HCT116 (cell line): ENCODE measurements at regions not wholly inside any gene's neighbourhood (a gene's known extent, or its start where the extent isn't known, plus 50 kb on each side); places are given as distances from the start of the nearest gene placed in this dataset.

Experiments
- ATAC-seq: fragments of 200-7000 bp; cut with Tn5 transposase; 2 replicates; pipeline ENCODE4 v1.9.1; 2020; ENCODE audit warnings: mild to moderate bottlenecking, moderate library complexity
- BruUV-seq: library from RNA; stranded (reverse); fragments of 400-500 nt; replicated peaks from 2 replicates; lab custom pipeline; 2021; lab: Mats Ljungman, UMichigan
- CTCF ChIA-PET: fragments of 300-600 bp; sonication (Branson Sonifier 250); formaldehyde crosslinking; loops from one replicate; lab custom pipeline; 2021; ENCODE audit warnings: antibody characterized with exemption; lab: Charles Lee
- POLR2A ChIA-PET: fragments of 300-600, 350-600 bp; sonication (Branson Sonifier 250); formaldehyde crosslinking; loops from one replicate; lab custom pipeline; 2021; ENCODE audit warnings: antibody characterized with exemption; lab: Charles Lee
- RAD21 ChIA-PET, 2 experiments: fragments of 300-600 bp; sonication (Branson Sonifier 250); formaldehyde crosslinking; loops; one replicate each; lab custom pipeline; 2023; ENCODE audit warnings: low total read pairs in 2 of 2; ENCODE audit not compliant: uncharacterized antibody in 2 of 2, unreplicated experiment in 2 of 2, low non-redundant PET in 1 of 2; lab: Charles Lee
- DNase-seq: peaks from one replicate; pipeline ENCODE4 v3.0.0-alpha.2; 2010; ENCODE audit warnings: low read depth, low spot score
- H2AFZ ChIP-seq: fragments of 200-600 bp; shearing (Covaris generic), sonication (generic); 2 replicates; pipeline ENCODE4 v1.6.1; 2017; ENCODE audit warnings: low read depth, mixed run types, mixed read lengths, antibody characterized with exemption, low read length; ENCODE audit not compliant: poor library complexity, severe bottlenecking
- H3K27ac ChIP-seq: 2 replicates; pipeline ENCODE4 v1.5.1; 2012; ENCODE audit warnings: low read depth, low read length
- H3K27me3 ChIP-seq: fragments of 200-600 bp; sonication (generic); 2 replicates; pipeline ENCODE4 v1.6.1; 2016; ENCODE audit warnings: mixed run types, low read length, mixed read lengths; ENCODE audit not compliant: insufficient read depth
- H3K36me3 ChIP-seq, 2 experiments: fragments of 200-500 bp in 1 of 2; fragments of 200-600 bp in 1 of 2; sonication (Bioruptor generic) in 1 of 2; sonication (generic) in 1 of 2; 2 replicates each; pipeline versions ENCODE4 v1.5.1 to v1.6.1; 2014 to 2016; ENCODE audit warnings: low read length in 2 of 2, inconsistent platforms in 1 of 2, mixed read lengths in 1 of 2, mixed run types in 1 of 2; ENCODE audit not compliant: insufficient read depth in 2 of 2, control insufficient read depth in 1 of 2
- H3K4me1 ChIP-seq, 2 experiments: fragments of 200-600 bp in 1 of 2; sonication (generic) in 1 of 2; 2 replicates each; pipeline versions ENCODE4 v1.5.1 to v1.6.1; 2012 to 2017; ENCODE audit warnings: low read length in 2 of 2, inconsistent platforms in 1 of 2, mild to moderate bottlenecking in 1 of 2, mixed read lengths in 1 of 2, mixed run types in 1 of 2, moderate library complexity in 1 of 2; ENCODE audit not compliant: insufficient read depth in 2 of 2, control insufficient read depth in 1 of 2
- H3K4me2 ChIP-seq: fragments of 200-600 bp; sonication (generic); 2 replicates; pipeline ENCODE4 v1.6.1; 2017; ENCODE audit warnings: mixed run types, low read length, mixed read lengths
- H3K4me3 ChIP-seq, 2 experiments: fragments of 200-600 bp in 1 of 2; sonication (generic) in 1 of 2; replicated peaks in 1 of 2; 2 replicates each; pipeline ENCODE4 v1.5.1; 2011 to 2016; ENCODE audit warnings: low read length in 2 of 2, control low read depth in 1 of 2, low read depth in 1 of 2, mild to moderate bottlenecking in 1 of 2, mixed read lengths in 1 of 2, mixed run types in 1 of 2
- H3K79me2 ChIP-seq: fragments of 200-600 bp; sonication (generic); 2 replicates; pipeline ENCODE4 v1.6.1; 2017; ENCODE audit warnings: mild to moderate bottlenecking, mixed run types, low read length, moderate library complexity, mixed read lengths; ENCODE audit not compliant: insufficient read depth
- H3K9ac ChIP-seq: fragments of 200-600 bp; sonication (generic); 2 replicates; pipeline ENCODE4 v1.6.1; 2016; ENCODE audit warnings: low read length, mixed read lengths
- H3K9me2 ChIP-seq: fragments of 200-600 bp; sonication (generic), shearing (Covaris generic); 2 replicates; pipeline ENCODE4 v1.6.1; 2017; ENCODE audit warnings: mixed run types, mild to moderate bottlenecking, moderate library complexity; ENCODE audit not compliant: insufficient read depth
- H3K9me3 ChIP-seq, 2 experiments: fragments of 200-500 bp in 1 of 2; fragments of 200-600 bp in 1 of 2; sonication (Bioruptor generic) in 1 of 2; sonication (generic) in 1 of 2; 2 replicates each; pipeline ENCODE4 v1.6.1; 2014 to 2017; ENCODE audit warnings: low read length in 2 of 2, mixed read lengths in 2 of 2, inconsistent platforms in 1 of 2, low read depth in 1 of 2, mild to moderate bottlenecking in 1 of 2, mixed run types in 1 of 2, moderate library complexity in 1 of 2; ENCODE audit not compliant: control insufficient read depth in 1 of 2, insufficient read depth in 1 of 2
- H4K20me1 ChIP-seq: fragments of 200-600 bp; sonication (generic), shearing (Covaris generic); 2 replicates; pipeline ENCODE4 v1.6.1; 2017; ENCODE audit warnings: mixed run types, mild to moderate bottlenecking, moderate library complexity; ENCODE audit not compliant: insufficient read depth
- CBX3 ChIP-seq: IDR thresholded peaks from 2 replicates; pipeline ENCODE4 v1.6.1; 2012; ENCODE audit warnings: low read depth
- CEBPB ChIP-seq: IDR thresholded peaks from 2 replicates; pipeline ENCODE4 v1.6.1; 2012; ENCODE audit warnings: low read depth
- EZH2 ChIP-seq: fragments of 200-600 bp; sonication (generic); IDR thresholded peaks from 2 replicates; pipeline ENCODE4 v1.6.1; 2017; ENCODE audit warnings: antibody characterized with exemption, mixed run types
- JUND ChIP-seq: IDR thresholded peaks from 2 replicates; pipeline ENCODE4 v1.6.1; 2012
- POLR2A ChIP-seq: IDR thresholded peaks from 2 replicates; pipeline ENCODE4 v1.7.0; 2011; ENCODE audit warnings: borderline replicate concordance; ENCODE audit not compliant: insufficient read depth, insufficient read length; ENCODE audit errors: extremely low read depth
- SIN3A ChIP-seq: IDR thresholded peaks from 2 replicates; pipeline ENCODE4 v1.6.1; 2012; ENCODE audit warnings: low read depth
- SRF ChIP-seq: IDR thresholded peaks from 2 replicates; pipeline ENCODE4 v1.6.1; 2012; ENCODE audit warnings: low read depth
- TCF7L2 ChIP-seq: IDR thresholded peaks from 2 replicates; pipeline ENCODE4 v1.7.0; 2011; ENCODE audit warnings: borderline replicate concordance, inconsistent platforms; ENCODE audit not compliant: insufficient read depth, insufficient read length; ENCODE audit errors: extremely low read depth
- YY1 ChIP-seq: IDR thresholded peaks from 2 replicates; pipeline ENCODE4 v1.6.1; 2011; ENCODE audit warnings: low read length, low read depth, moderate library complexity, mild to moderate bottlenecking; ENCODE audit not compliant: insufficient replicate concordance; ENCODE audit errors: extremely low read depth
- ZNF274 ChIP-seq: fragments of 200-500 bp; sonication (Bioruptor generic); IDR thresholded peaks from 2 replicates; pipeline ENCODE4 v1.6.1; 2014; ENCODE audit warnings: mild to moderate bottlenecking, low read depth, low read length, inconsistent platforms
- intact Hi-C: fragments of 100-400 bp; cut with micrococcal nuclease; formaldehyde crosslinking; loops from 2 replicates; pipeline ENCODE4 v1.10.0; 2022
- TF ChIP-seq, protein P1 (sequence below): IDR thresholded peaks from 2 replicates; pipeline ENCODE4 v1.6.1; 2012; ENCODE audit warnings: low read depth
- TF ChIP-seq, protein P2 (sequence below): IDR thresholded peaks from 2 replicates; pipeline ENCODE4 v1.6.1; 2011; ENCODE audit warnings: mild to moderate bottlenecking, low read length, moderate library complexity; ENCODE audit not compliant: insufficient replicate concordance; ENCODE audit errors: extremely low read depth
- TF ChIP-seq, protein P3 (sequence below): IDR thresholded peaks from 2 replicates; pipeline ENCODE4 v1.6.1; 2012

DNA sequence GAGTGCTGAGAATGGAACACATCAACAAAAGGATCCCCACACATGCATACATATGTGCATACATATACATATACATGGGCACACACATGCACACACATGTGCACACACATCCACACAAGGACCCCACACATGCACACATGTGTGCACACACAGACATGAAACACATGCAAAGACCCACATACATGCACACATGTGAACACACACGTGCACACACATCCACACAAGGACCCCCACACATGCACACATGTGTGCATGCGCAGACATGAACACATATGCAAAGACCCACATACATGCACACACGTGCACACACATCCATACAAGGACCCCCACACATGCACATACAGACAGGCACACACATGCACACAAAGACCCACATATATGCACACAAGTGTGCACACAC lies 104.4 kb upstream of the ADARB2 start (continued):
- TF ChIP-seq JUND (no peak), EZH2 (no peak), POLR2A (no peak), TCF7L2 (no peak)

DNA sequence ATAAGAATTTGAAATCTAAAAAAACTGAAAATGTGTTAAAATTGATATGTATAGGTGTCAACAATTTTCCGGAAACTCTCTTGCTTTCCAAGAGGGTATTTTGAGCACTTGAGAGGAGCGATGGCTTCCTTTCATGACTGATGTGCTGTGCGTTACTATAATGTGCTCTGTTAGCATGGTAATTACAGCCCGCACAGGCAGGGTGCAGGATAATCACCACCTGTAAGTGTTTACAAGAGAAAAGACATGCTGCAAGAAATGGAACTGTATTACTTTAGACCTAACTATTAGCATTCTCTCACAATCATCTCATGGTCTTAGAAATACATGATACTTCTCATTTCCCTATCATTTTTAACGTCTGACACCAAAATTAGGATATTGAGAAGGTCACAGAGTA lies 92.4 kb upstream of the ADARB2 start:
- no peak overlapping the region for H3K4me2 ChIP-seq
- H3K9ac ChIP-seq: no peak overlapping the region
- H3K27me3 ChIP-seq: no peaks in the 10 kb centered on the region
- intact Hi-C loops: no loop called here
- H3K4me1 ChIP-seq: no peaks in the 10 kb centered on the region
- no peaks in the 10 kb centered on the region for H3K79me2 ChIP-seq
- peaks cover 4 to 18% of the 10 kb centered on the region in 2 experiments; a peak in 2 of 4 replicates for H3K9me3 ChIP-seq
- H3K27ac ChIP-seq: no peak overlapping the region
- no peak overlapping the region for H2AFZ ChIP-seq
- H3K4me3 ChIP-seq: no peak overlapping the region
- no peak for ATAC-seq
- no peaks in the 10 kb centered on the region for H3K9me2 ChIP-seq
- no peaks in the 10 kb centered on the region for H3K36me3 ChIP-seq
- no peak for DNase-seq
- no peaks in the 10 kb centered on the region for H4K20me1 ChIP-seq
- ChIA-PET CTCF (no interaction called here), RAD21 (no interaction called here), POLR2A (no interaction called here)
- BruUV-seq: no TSS peak
- TF ChIP-seq CEBPB (no peak), SIN3A (no peak), CBX3 (no peak), EZH2 (no peak), YY1 (no peak), ZNF274 (no peak), SRF (no peak)
- TF ChIP-seq, protein P1, sequence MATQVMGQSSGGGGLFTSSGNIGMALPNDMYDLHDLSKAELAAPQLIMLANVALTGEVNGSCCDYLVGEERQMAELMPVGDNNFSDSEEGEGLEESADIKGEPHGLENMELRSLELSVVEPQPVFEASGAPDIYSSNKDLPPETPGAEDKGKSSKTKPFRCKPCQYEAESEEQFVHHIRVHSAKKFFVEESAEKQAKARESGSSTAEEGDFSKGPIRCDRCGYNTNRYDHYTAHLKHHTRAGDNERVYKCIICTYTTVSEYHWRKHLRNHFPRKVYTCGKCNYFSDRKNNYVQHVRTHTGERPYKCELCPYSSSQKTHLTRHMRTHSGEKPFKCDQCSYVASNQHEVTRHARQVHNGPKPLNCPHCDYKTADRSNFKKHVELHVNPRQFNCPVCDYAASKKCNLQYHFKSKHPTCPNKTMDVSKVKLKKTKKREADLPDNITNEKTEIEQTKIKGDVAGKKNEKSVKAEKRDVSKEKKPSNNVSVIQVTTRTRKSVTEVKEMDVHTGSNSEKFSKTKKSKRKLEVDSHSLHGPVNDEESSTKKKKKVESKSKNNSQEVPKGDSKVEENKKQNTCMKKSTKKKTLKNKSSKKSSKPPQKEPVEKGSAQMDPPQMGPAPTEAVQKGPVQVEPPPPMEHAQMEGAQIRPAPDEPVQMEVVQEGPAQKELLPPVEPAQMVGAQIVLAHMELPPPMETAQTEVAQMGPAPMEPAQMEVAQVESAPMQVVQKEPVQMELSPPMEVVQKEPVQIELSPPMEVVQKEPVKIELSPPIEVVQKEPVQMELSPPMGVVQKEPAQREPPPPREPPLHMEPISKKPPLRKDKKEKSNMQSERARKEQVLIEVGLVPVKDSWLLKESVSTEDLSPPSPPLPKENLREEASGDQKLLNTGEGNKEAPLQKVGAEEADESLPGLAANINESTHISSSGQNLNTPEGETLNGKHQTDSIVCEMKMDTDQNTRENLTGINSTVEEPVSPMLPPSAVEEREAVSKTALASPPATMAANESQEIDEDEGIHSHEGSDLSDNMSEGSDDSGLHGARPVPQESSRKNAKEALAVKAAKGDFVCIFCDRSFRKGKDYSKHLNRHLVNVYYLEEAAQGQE: no peak
- TF ChIP-seq, protein P2, sequence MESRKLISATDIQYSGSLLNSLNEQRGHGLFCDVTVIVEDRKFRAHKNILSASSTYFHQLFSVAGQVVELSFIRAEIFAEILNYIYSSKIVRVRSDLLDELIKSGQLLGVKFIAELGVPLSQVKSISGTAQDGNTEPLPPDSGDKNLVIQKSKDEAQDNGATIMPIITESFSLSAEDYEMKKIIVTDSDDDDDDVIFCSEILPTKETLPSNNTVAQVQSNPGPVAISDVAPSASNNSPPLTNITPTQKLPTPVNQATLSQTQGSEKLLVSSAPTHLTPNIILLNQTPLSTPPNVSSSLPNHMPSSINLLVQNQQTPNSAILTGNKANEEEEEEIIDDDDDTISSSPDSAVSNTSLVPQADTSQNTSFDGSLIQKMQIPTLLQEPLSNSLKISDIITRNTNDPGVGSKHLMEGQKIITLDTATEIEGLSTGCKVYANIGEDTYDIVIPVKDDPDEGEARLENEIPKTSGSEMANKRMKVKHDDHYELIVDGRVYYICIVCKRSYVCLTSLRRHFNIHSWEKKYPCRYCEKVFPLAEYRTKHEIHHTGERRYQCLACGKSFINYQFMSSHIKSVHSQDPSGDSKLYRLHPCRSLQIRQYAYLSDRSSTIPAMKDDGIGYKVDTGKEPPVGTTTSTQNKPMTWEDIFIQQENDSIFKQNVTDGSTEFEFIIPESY: no peak
- TF ChIP-seq, protein P3, sequence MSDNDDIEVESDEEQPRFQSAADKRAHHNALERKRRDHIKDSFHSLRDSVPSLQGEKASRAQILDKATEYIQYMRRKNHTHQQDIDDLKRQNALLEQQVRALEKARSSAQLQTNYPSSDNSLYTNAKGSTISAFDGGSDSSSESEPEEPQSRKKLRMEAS: no peak
